AG09309 (cell line): ENCODE measurements at regions not wholly inside any gene's neighbourhood (a gene's known extent, or its start where the extent isn't known, plus 50 kb on each side); places are given as distances from the start of the nearest gene placed in this dataset.

Experiments
- DNase-seq: peaks from one replicate; pipeline ENCODE4 v3.0.0-alpha.2; 2010; ENCODE audit warnings: low read depth
- H3K4me3 ChIP-seq: 2 replicates; pipeline ENCODE4 v1.5.1; 2011; ENCODE audit warnings: mild to moderate bottlenecking, low read depth, low read length, moderate library complexity; ENCODE audit not compliant: control insufficient read depth
- CTCF ChIP-seq: IDR thresholded peaks from 2 replicates; pipeline ENCODE4 v1.5.1; 2011; ENCODE audit warnings: mild to moderate bottlenecking, low read depth, low read length, inconsistent platforms; ENCODE audit not compliant: insufficient read depth, control insufficient read depth; ENCODE audit errors: missing control alignments

GRCh38 chr3:94251566-94251965, 188.7 kb downstream of the NSUN3 start:
- no peak for TF ChIP-seq CTCF
- no peak for DNase-seq
- no peak overlapping the region for H3K4me3 ChIP-seq

- DNase-seq: no peak
- H3K4me3 ChIP-seq: no peak overlapping the region
- TF ChIP-seq CTCF: no peak
Observed at GRCh38 chr3:94252316-94252715, 189.5 kb downstream of the NSUN3 start.

- DNase-seq: no peak
- H3K4me3 ChIP-seq: no peak overlapping the region
- no peak for TF ChIP-seq CTCF
Observed at GRCh38 chr3:94256888-94257813, 194.3 kb downstream of the NSUN3 start.

- no peak for TF ChIP-seq CTCF
- no peak overlapping the region for H3K4me3 ChIP-seq
- no peak for DNase-seq
Observed at GRCh38 chr3:94258851-94259250, 196.0 kb downstream of the NSUN3 start.

- TF ChIP-seq CTCF: no peak
- DNase-seq: no peak
- H3K4me3 ChIP-seq: no peak overlapping the region
Observed at GRCh38 chr3:94259291-94259690, 196.4 kb downstream of the NSUN3 start.

GRCh38 chr3:94269763-94270162, 206.9 kb downstream of the NSUN3 start:
- no peak for DNase-seq
- no peak for TF ChIP-seq CTCF
- no peak overlapping the region for H3K4me3 ChIP-seq
